Mononuclear cell (primary cell): ENCODE measurements at regions not wholly inside any gene's neighbourhood (a gene's known extent, or its start where the extent isn't known, plus 50 kb on each side); places are given as distances from the start of the nearest gene placed in this dataset.

Experiments used
- H3K27me3 ChIP-seq: 2 replicates; pipeline ENCODE4 v1.6.0; 2011; ENCODE audit warnings: low read length, control low read depth; ENCODE audit not compliant: insufficient read depth
- H3K4me1 ChIP-seq: 2 replicates; pipeline ENCODE4 v1.5.1; 2011; ENCODE audit warnings: mild to moderate bottlenecking, low read length, control low read depth; ENCODE audit not compliant: insufficient read depth
- H3K4me3 ChIP-seq: 2 replicates; pipeline ENCODE4 v1.5.1; 2011; ENCODE audit warnings: mild to moderate bottlenecking, low read length, moderate library complexity
- H3K9me3 ChIP-seq: 2 replicates; pipeline ENCODE4 v1.5.1; 2011; ENCODE audit warnings: low read depth, mild to moderate bottlenecking, control low read depth, low read length

- Histone ChIP-seq H3K4me3 (no peak overlapping the region), H3K9me3 (peaks cover 7% of the 10 kb centered on the region), H3K4me1 (no peaks in the 10 kb centered on the region), H3K27me3 (no peaks in the 10 kb centered on the region)
These were observed 586.9 kb upstream of the KLHL1 start for GRCh38 chr13:70694996-70695715.

GRCh38 chr13:70668983-70669382, 560.7 kb upstream of the KLHL1 start:
- H3K4me1 ChIP-seq = no peaks in the 10 kb centered on the region
- no peaks in the 10 kb centered on the region for H3K9me3 ChIP-seq
- H3K4me3 ChIP-seq = no peak overlapping the region
- H3K27me3 ChIP-seq = no peaks in the 10 kb centered on the region

- Histone ChIP-seq H3K27me3 (no peaks in the 10 kb centered on the region), H3K4me1 (no peaks in the 10 kb centered on the region), H3K9me3 (no peaks in the 10 kb centered on the region), H3K4me3 (no peak overlapping the region)
These were observed 560.0 kb upstream of the KLHL1 start for GRCh38 chr13:70668293-70668692.

GRCh38 chr13:70666883-70667556, 558.8 kb upstream of the KLHL1 start:
- no peaks in the 10 kb centered on the region for H3K27me3 ChIP-seq
- no peak overlapping the region for H3K4me3 ChIP-seq
- H3K4me1 ChIP-seq = no peaks in the 10 kb centered on the region
- no peaks in the 10 kb centered on the region for H3K9me3 ChIP-seq

- Histone ChIP-seq H3K4me1 (no peaks in the 10 kb centered on the region), H3K27me3 (no peaks in the 10 kb centered on the region), H3K4me3 (no peak overlapping the region)
These were observed 554.1 kb upstream of the KLHL1 start for GRCh38 chr13:70662231-70662940.

DNA sequence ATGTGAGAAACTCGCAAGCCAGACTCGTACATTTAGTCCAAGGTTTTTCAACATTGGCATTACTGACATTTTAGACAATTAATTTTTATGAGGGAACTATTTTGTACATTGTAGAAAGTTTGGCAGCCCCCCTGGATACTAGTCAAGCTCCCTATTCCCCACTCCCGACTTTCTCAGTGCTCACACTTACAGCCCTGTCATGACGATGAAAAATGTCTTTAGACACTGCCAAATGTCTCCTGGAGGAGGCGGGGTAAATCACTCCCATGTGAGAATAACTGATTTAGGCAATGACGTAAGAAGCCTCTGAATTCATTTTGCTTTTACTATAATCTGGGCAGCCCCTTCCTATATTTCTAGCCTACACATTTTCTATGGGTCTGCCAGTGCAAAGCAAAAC, 535.8 kb upstream of the KLHL1 start:
- H3K4me3 ChIP-seq = no peak overlapping the region
- H3K27me3 ChIP-seq = no peaks in the 10 kb centered on the region
- no peaks in the 10 kb centered on the region for H3K4me1 ChIP-seq
- H3K9me3 ChIP-seq = peaks cover 4% of the 10 kb centered on the region

More at GRCh38 chr13:70662231-70662940, 554.1 kb upstream of the KLHL1 start:
- H3K9me3 ChIP-seq = no peaks in the 10 kb centered on the region

DNA sequence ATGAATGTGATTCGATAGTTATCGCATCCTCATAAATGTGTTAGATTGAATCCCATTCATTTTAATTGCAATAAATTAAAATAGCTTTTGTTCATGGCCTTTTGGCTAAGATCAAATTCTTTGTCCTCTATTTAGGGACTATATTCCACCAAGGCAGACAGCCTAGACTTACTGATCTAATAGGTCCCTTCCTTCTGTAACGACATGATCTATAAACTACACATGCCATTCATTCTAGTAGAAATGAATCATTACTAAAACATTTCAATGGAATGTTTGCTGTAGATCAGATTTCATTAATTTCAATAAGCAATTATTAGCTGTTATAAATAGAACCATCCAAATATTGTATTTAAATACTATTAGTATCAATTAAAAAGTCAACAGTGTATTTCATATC, 526.6 kb upstream of the KLHL1 start:
- Histone ChIP-seq H3K27me3 (no peaks in the 10 kb centered on the region), H3K9me3 (no peaks in the 10 kb centered on the region), H3K4me1 (no peaks in the 10 kb centered on the region), H3K4me3 (no peak overlapping the region)

DNA sequence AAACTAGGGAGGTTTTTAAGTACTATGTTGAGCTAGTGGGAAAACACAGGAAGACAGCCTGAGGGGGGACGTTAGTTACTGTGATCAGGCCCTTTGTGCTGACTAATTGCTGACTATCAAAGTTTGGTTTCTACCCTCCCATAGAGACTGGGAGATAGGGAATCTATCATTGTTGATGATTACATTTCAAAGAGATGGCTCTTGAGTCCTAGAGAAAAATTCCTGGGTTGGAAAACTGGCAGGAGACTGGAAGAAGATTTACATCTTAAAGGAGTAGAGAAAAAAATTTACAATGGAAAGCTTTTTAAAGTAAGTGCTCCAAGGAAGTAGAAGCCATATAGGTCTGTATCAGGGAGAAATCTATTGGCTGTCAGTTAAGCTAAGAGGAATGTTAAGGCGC, 522.0 kb upstream of the KLHL1 start:
- Histone ChIP-seq H3K4me3 (no peak overlapping the region), H3K4me1 (no peaks in the 10 kb centered on the region), H3K27me3 (no peaks in the 10 kb centered on the region), H3K9me3 (no peaks in the 10 kb centered on the region)

DNA sequence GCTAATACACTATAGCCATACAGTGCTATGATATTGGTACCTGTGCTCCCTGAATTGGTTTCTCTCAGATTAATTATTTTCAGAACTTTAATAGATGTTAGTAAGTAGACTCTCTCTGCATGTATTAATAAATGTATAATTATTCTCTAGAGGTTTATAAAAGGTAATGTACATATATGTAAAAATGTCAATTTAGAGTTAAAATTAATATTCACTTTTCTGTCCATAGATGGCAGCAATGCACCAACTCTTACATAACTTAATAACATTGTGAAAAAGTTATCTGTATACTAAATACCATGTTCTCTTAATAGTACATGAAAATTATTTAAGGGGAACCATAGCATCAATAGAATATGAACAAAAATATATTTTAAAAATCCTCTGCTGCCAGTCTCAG, 515.0 kb upstream of the KLHL1 start:
- H3K27me3 ChIP-seq = no peaks in the 10 kb centered on the region
- H3K9me3 ChIP-seq = no peaks in the 10 kb centered on the region
- H3K4me1 ChIP-seq = no peaks in the 10 kb centered on the region
- no peak overlapping the region for H3K4me3 ChIP-seq

GRCh38 chr13:70622796-70623195, 514.5 kb upstream of the KLHL1 start:
- Histone ChIP-seq H3K4me1 (no peaks in the 10 kb centered on the region), H3K9me3 (no peaks in the 10 kb centered on the region), H3K27me3 (no peaks in the 10 kb centered on the region), H3K4me3 (no peak overlapping the region)

DNA sequence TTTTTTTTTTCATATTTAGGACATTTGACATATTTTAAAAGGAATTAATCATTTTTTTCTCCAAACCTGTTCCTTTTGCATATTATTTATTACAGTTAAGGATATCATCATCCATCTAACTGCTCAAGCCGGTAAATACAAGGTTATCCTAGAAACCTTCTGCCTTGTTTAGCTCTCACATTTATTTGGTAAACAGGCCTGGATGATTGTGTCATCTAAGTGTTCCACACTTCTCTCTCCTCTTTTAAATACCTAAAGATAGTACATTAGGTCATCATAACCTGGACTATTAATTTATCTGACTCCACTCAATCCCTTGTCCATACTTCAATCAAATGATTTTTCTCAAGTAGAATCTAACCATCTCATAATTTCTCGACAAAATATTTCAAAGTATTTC, 511.7 kb upstream of the KLHL1 start:
- Histone ChIP-seq H3K27me3 (no peaks in the 10 kb centered on the region), H3K4me3 (no peak overlapping the region), H3K4me1 (no peaks in the 10 kb centered on the region), H3K9me3 (no peaks in the 10 kb centered on the region)

- no peak overlapping the region for H3K4me3 ChIP-seq
- no peaks in the 10 kb centered on the region for H3K4me1 ChIP-seq
- H3K27me3 ChIP-seq = no peaks in the 10 kb centered on the region
- no peaks in the 10 kb centered on the region for H3K9me3 ChIP-seq
These were observed 508.6 kb upstream of the KLHL1 start for GRCh38 chr13:70616847-70617246.

DNA sequence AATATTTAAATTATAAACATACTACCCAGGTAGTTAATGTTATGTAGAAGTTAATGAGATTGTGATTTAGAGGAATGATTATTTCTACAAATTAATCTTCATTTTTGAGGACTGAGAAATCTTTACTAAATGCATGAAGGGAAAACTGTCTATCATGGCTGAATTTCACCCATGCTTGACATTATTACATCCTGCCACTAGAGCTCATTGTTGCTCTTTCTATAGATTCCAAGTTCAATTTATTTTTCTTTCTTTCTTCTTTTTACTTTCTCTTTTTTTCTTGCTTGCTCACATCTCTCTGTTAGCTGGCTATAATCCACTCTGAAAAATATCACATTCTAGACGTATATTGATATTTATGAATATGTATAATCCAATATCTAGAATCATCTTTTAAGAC, 505.0 kb upstream of the KLHL1 start:
- no peaks in the 10 kb centered on the region for H3K4me1 ChIP-seq
- no peaks in the 10 kb centered on the region for H3K9me3 ChIP-seq
- H3K27me3 ChIP-seq = no peaks in the 10 kb centered on the region
- H3K4me3 ChIP-seq = no peak overlapping the region

GRCh38 chr13:70612881-70613280, 504.6 kb upstream of the KLHL1 start:
- no peaks in the 10 kb centered on the region for H3K27me3 ChIP-seq
- no peaks in the 10 kb centered on the region for H3K4me1 ChIP-seq
- no peak overlapping the region for H3K4me3 ChIP-seq
- no peaks in the 10 kb centered on the region for H3K9me3 ChIP-seq

- Histone ChIP-seq H3K27me3 (no peaks in the 10 kb centered on the region), H3K4me3 (no peak overlapping the region), H3K4me1 (no peaks in the 10 kb centered on the region), H3K9me3 (no peaks in the 10 kb centered on the region)
These were observed 496.2 kb upstream of the KLHL1 start for GRCh38 chr13:70604448-70604847.
